ENCODE measurements at regions not wholly inside any gene's neighbourhood (a gene's known extent, or its start where the extent isn't known, plus 50 kb on each side); places are given as distances from the start of the nearest gene placed in this dataset.

GRCh38 chr4:137378393-137378792, 153.9 kb downstream of the PCDH18 start:
- Histone ChIP-seq H2BK15ac (ENCODE audit: low read depth, poor library complexity, severe bottlenecking) (no peak overlapping the region), H2AFZ (ENCODE audit: low read depth, low read length) (no peak overlapping the region), H2BK12ac (ENCODE audit: low read length in 2 of 2) (no peak overlapping the region), H3K4me1 (ENCODE audit: control insufficient read depth, insufficient read depth, low read depth, low read length) (no peaks in the 10 kb centered on the region), H3K14ac (ENCODE audit: low read length in 2 of 2) (no peak overlapping the region), H3K4ac (ENCODE audit: low read depth in 1 of 2, low read length in 2 of 2) (no peak overlapping the region), H3K27ac (ENCODE audit: low read length, poor library complexity, severe bottlenecking) (no peak overlapping the region), H3K36me3 (ENCODE audit: control insufficient read depth in 1 of 2, insufficient read depth in 2 of 2, low read depth in 1 of 2, low read length in 2 of 2) (no peaks in the 10 kb centered on the region), H3K18ac (ENCODE audit: low read depth in 1 of 2, low read length in 2 of 2) (no peak overlapping the region), H2BK120ac (ENCODE audit: low read depth, low read length) (no peak overlapping the region), H3K23ac (ENCODE audit: low read length in 2 of 2) (no peak overlapping the region), H3K79me1 (replicated peaks; ENCODE audit: low read length, poor library complexity, severe bottlenecking) (no peaks in the 10 kb centered on the region), H3K4me2 (ENCODE audit: low read length, poor library complexity, severe bottlenecking) (no peak overlapping the region), H2BK5ac (ENCODE audit: low read depth, low read length, poor library complexity, severe bottlenecking) (no peak overlapping the region), H3K9ac (ENCODE audit: low read length) (peak overlapping the region; percentile 10), H3K27me3 (ENCODE audit: control insufficient read depth in 1 of 2, insufficient read depth in 1 of 2, low read length in 2 of 2) (no peaks in the 10 kb centered on the region), H4K91ac (ENCODE audit: low read length) (no peak overlapping the region), H4K8ac (ENCODE audit: low read length) (no peak overlapping the region), H2AK5ac (ENCODE audit: low read length, severe bottlenecking) (no peak overlapping the region), H3K4me3 (ENCODE audit: insufficient read depth in 1 of 2, low read depth in 1 of 2, low read length in 2 of 2) (no peak overlapping the region), H3K9me3 (ENCODE audit: control insufficient read depth, low read length) (no peaks in the 10 kb centered on the region)
- WGBS, result 52% methylated on average over 3 of the region's 3 CpGs
- DNase-seq, result no peak

- WGBS, result 100% methylated on average over 1 of the region's 2 CpGs
- H3K14ac ChIP-seq (ENCODE audit: low read length in 2 of 2), result no peak overlapping the region
Observed at GRCh38 chr4:137376312-137376711, 156.0 kb downstream of the PCDH18 start.

DNA sequence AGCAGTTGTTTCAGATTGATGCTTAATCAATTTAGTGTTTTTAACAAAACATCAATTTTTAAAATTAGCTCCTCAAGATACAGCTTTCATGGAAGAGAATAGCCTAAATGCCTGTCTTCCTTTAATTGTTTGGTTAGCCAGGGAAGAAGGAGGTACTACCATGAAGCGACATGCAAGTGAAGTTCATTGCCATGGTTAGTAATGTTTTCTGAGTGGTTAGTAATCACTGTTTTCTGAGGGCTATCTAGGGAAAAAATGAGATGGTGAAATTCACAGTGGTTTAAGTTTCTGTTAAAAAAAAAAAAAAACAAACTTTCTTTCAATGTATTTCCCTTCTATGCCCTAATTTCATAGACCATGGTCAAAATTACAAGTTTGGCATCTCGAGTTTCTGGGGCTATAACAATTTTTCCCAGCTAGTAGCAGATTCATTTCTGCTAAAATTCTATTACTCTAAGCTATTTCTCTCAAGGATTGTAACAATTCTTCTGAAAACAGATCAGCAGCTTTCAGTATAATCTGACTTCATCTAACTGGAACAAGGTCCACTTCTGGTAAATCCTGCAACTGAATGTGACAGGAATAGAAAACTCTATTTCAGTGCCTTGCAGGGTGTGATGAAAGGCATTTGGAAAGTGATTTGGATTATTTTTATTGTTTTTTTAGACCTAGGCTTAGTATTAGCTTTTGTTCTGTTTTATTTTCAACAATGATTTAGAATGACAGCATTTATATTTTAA, 157.0 kb downstream of the PCDH18 start:
- no peak overlapping the region for H2BK15ac ChIP-seq (ENCODE audit: low read depth, poor library complexity, severe bottlenecking)
- no peak overlapping the region for H2AK5ac ChIP-seq (ENCODE audit: low read length, severe bottlenecking)
- H3K79me1 ChIP-seq (replicated peaks; ENCODE audit: low read length, poor library complexity, severe bottlenecking), result no peaks in the 10 kb centered on the region
- H3K27ac ChIP-seq (ENCODE audit: low read length, poor library complexity, severe bottlenecking), result no peak overlapping the region
- no peak overlapping the region for H4K8ac ChIP-seq (ENCODE audit: low read length)
- H3K18ac ChIP-seq (ENCODE audit: low read depth in 1 of 2, low read length in 2 of 2), result no peak overlapping the region
- no peaks in the 10 kb centered on the region for H3K36me3 ChIP-seq (ENCODE audit: control insufficient read depth in 1 of 2, insufficient read depth in 2 of 2, low read depth in 1 of 2, low read length in 2 of 2)
- H3K14ac ChIP-seq (ENCODE audit: low read length in 2 of 2), result no peak overlapping the region
- H3K9ac ChIP-seq (ENCODE audit: low read length), result peak overlapping the region; percentile 78
- no peaks in the 10 kb centered on the region for H3K27me3 ChIP-seq (ENCODE audit: control insufficient read depth in 1 of 2, insufficient read depth in 1 of 2, low read length in 2 of 2)
- H2BK5ac ChIP-seq (ENCODE audit: low read depth, low read length, poor library complexity, severe bottlenecking), result no peak overlapping the region
- no peak for DNase-seq
- WGBS, result 85% methylated on average over 2 of the region's 2 CpGs
- H3K4ac ChIP-seq (ENCODE audit: low read depth in 1 of 2, low read length in 2 of 2), result no peak overlapping the region
- no peak overlapping the region for H4K91ac ChIP-seq (ENCODE audit: low read length)
- no peak overlapping the region for H3K4me2 ChIP-seq (ENCODE audit: low read length, poor library complexity, severe bottlenecking)
- H3K4me3 ChIP-seq (ENCODE audit: insufficient read depth in 1 of 2, low read depth in 1 of 2, low read length in 2 of 2), result peak overlapping the region in 1 of 2 experiments; percentile 8
- H3K4me1 ChIP-seq (ENCODE audit: control insufficient read depth, insufficient read depth, low read depth, low read length), result no peaks in the 10 kb centered on the region
- H3K9me3 ChIP-seq (ENCODE audit: control insufficient read depth, low read length), result no peaks in the 10 kb centered on the region
- no peak overlapping the region for H3K23ac ChIP-seq (ENCODE audit: low read length in 2 of 2)
- no peak overlapping the region for H2AFZ ChIP-seq (ENCODE audit: low read depth, low read length)
- H2BK12ac ChIP-seq (ENCODE audit: low read length in 2 of 2), result no peak overlapping the region
- H2BK120ac ChIP-seq (ENCODE audit: low read depth, low read length), result no peak overlapping the region

More at GRCh38 chr4:137376312-137376711, 156.0 kb downstream of the PCDH18 start:
- H2BK15ac ChIP-seq (ENCODE audit: low read depth, poor library complexity, severe bottlenecking), result no peak overlapping the region
- no peak for DNase-seq
- no peaks in the 10 kb centered on the region for H3K36me3 ChIP-seq (ENCODE audit: control insufficient read depth in 1 of 2, insufficient read depth in 2 of 2, low read depth in 1 of 2, low read length in 2 of 2)
- H3K18ac ChIP-seq (ENCODE audit: low read depth in 1 of 2, low read length in 2 of 2), result no peak overlapping the region
- no peaks in the 10 kb centered on the region for H3K79me1 ChIP-seq (replicated peaks; ENCODE audit: low read length, poor library complexity, severe bottlenecking)
- H3K9ac ChIP-seq (ENCODE audit: low read length), result peak overlapping the region; percentile 78
- no peak overlapping the region for H2BK5ac ChIP-seq (ENCODE audit: low read depth, low read length, poor library complexity, severe bottlenecking)
- no peaks in the 10 kb centered on the region for H3K27me3 ChIP-seq (ENCODE audit: control insufficient read depth in 1 of 2, insufficient read depth in 1 of 2, low read length in 2 of 2)
- H3K4ac ChIP-seq (ENCODE audit: low read depth in 1 of 2, low read length in 2 of 2), result no peak overlapping the region
- H2BK120ac ChIP-seq (ENCODE audit: low read depth, low read length), result no peak overlapping the region
- no peak overlapping the region for H2BK12ac ChIP-seq (ENCODE audit: low read length in 2 of 2)
- no peak overlapping the region for H3K4me2 ChIP-seq (ENCODE audit: low read length, poor library complexity, severe bottlenecking)
- H4K91ac ChIP-seq (ENCODE audit: low read length), result no peak overlapping the region
- no peak overlapping the region for H3K27ac ChIP-seq (ENCODE audit: low read length, poor library complexity, severe bottlenecking)
- H3K9me3 ChIP-seq (ENCODE audit: control insufficient read depth, low read length), result no peaks in the 10 kb centered on the region
- no peaks in the 10 kb centered on the region for H3K4me1 ChIP-seq (ENCODE audit: control insufficient read depth, insufficient read depth, low read depth, low read length)
- no peak overlapping the region for H2AK5ac ChIP-seq (ENCODE audit: low read length, severe bottlenecking)
- H3K23ac ChIP-seq (ENCODE audit: low read length in 2 of 2), result no peak overlapping the region
- H4K8ac ChIP-seq (ENCODE audit: low read length), result no peak overlapping the region
- no peak overlapping the region for H3K4me3 ChIP-seq (ENCODE audit: insufficient read depth in 1 of 2, low read depth in 1 of 2, low read length in 2 of 2)
- H2AFZ ChIP-seq (ENCODE audit: low read depth, low read length), result no peak overlapping the region

- H3K4me1 ChIP-seq (ENCODE audit: control insufficient read depth, insufficient read depth, low read depth, low read length), result no peaks in the 10 kb centered on the region
- H3K36me3 ChIP-seq (ENCODE audit: control insufficient read depth in 1 of 2, insufficient read depth in 2 of 2, low read depth in 1 of 2, low read length in 2 of 2), result no peaks in the 10 kb centered on the region
- no peak overlapping the region for H3K4me3 ChIP-seq (ENCODE audit: insufficient read depth in 1 of 2, low read depth in 1 of 2, low read length in 2 of 2)
- no peak overlapping the region for H3K23ac ChIP-seq (ENCODE audit: low read length in 2 of 2)
- no peak overlapping the region for H2BK15ac ChIP-seq (ENCODE audit: low read depth, poor library complexity, severe bottlenecking)
- H3K9ac ChIP-seq (ENCODE audit: low read length), result no peak overlapping the region
- no CpG with 5 or more reads among the region's 2 CpGs for WGBS
- H3K79me1 ChIP-seq (replicated peaks; ENCODE audit: low read length, poor library complexity, severe bottlenecking), result no peaks in the 10 kb centered on the region
- DNase-seq, result peak; percentile 32
- no peaks in the 10 kb centered on the region for H3K27me3 ChIP-seq (ENCODE audit: control insufficient read depth in 1 of 2, insufficient read depth in 1 of 2, low read length in 2 of 2)
- no peak overlapping the region for H4K91ac ChIP-seq (ENCODE audit: low read length)
- no peak overlapping the region for H3K14ac ChIP-seq (ENCODE audit: low read length in 2 of 2)
- no peak overlapping the region for H2AFZ ChIP-seq (ENCODE audit: low read depth, low read length)
- H3K4me2 ChIP-seq (ENCODE audit: low read length, poor library complexity, severe bottlenecking), result no peak overlapping the region
- H3K4ac ChIP-seq (ENCODE audit: low read depth in 1 of 2, low read length in 2 of 2), result no peak overlapping the region
- H4K8ac ChIP-seq (ENCODE audit: low read length), result no peak overlapping the region
- H3K18ac ChIP-seq (ENCODE audit: low read depth in 1 of 2, low read length in 2 of 2), result no peak overlapping the region
- H2BK5ac ChIP-seq (ENCODE audit: low read depth, low read length, poor library complexity, severe bottlenecking), result no peak overlapping the region
- no peak overlapping the region for H3K27ac ChIP-seq (ENCODE audit: low read length, poor library complexity, severe bottlenecking)
- H2BK120ac ChIP-seq (ENCODE audit: low read depth, low read length), result no peak overlapping the region
- H2BK12ac ChIP-seq (ENCODE audit: low read length in 2 of 2), result no peak overlapping the region
- no peak overlapping the region for H2AK5ac ChIP-seq (ENCODE audit: low read length, severe bottlenecking)
- H3K9me3 ChIP-seq (ENCODE audit: control insufficient read depth, low read length), result no peaks in the 10 kb centered on the region
Observed at GRCh38 chr4:137370679-137371078, 161.6 kb downstream of the PCDH18 start.
